Stomach (tissue), 8 donors: ENCODE measurements at regions not wholly inside any gene's neighbourhood (a gene's known extent, or its start where the extent isn't known, plus 50 kb on each side); places are given as distances from the start of the nearest gene placed in this dataset.

Experiments used
- DNase-seq, 2 donors: peaks; one replicate each; pipeline versions ENCODE4 v3.0.0 to v3.0.0-alpha.2; 2013 to 2019
- H3K27ac ChIP-seq, 5 donors: fragments of 200-600 bp in 4 of 5; sonication (generic) in 4 of 5; one replicate each; pipeline ENCODE4 v1.5.1; 2013 to 2019; ENCODE audit warnings: mild to moderate bottlenecking in 1 of 5, moderate library complexity in 1 of 5
- H3K27me3 ChIP-seq, 3 donors: fragments of 200-600 bp; sonication (generic); one replicate each; pipeline ENCODE4 v1.5.1; 2017 to 2019; ENCODE audit warnings: mixed run types in 1 of 3
- H3K36me3 ChIP-seq, 4 donors: fragments of 200-600 bp; sonication (generic); 1 replicate in 3 of 4; 2 replicates in 1 of 4; pipeline ENCODE4 v1.5.1; 2016 to 2019
- H3K4me1 ChIP-seq, 4 donors: fragments of 200-600 bp; sonication (generic); one replicate each; pipeline ENCODE4 v1.5.1; 2016 to 2019
- H3K4me3 ChIP-seq, 4 donors: fragments of 200-600 bp; sonication (generic) in 3 of 4; one replicate each; pipeline ENCODE4 v1.5.1; 2016 to 2019; ENCODE audit warnings: mild to moderate bottlenecking in 1 of 4
- H3K9me3 ChIP-seq, 4 donors: fragments of 200-600 bp; sonication (generic); one replicate each; pipeline ENCODE4 v1.5.1; 2016 to 2019
- CTCF ChIP-seq, 7 experiments: fragments of 450-650 bp in 4 of 7; fragments of 200-600 bp in 3 of 7; sonication (generic) in 3 of 7; IDR thresholded peaks; one replicate each; pipeline ENCODE4 v1.5.1; 2016 to 2019; ENCODE audit warnings: antibody characterized with exemption in 7 of 7, control low read depth in 2 of 7, mild to moderate bottlenecking in 1 of 7
- EP300 ChIP-seq: sonication (generic); formaldehyde crosslinking; IDR thresholded peaks from one replicate; pipeline ENCODE4 v1.6.1; 2017; ENCODE audit warnings: antibody characterized with exemption
- POLR2A ChIP-seq, 4 donors: fragments of 450-650 bp; IDR thresholded peaks; one replicate each; pipeline ENCODE4 v1.6.1; 2016; ENCODE audit warnings: antibody characterized with exemption in 4 of 4, control low read depth in 2 of 4, mild to moderate bottlenecking in 1 of 4, moderate library complexity in 1 of 4
- POLR2AphosphoS5 ChIP-seq, 3 donors: sonication (generic); formaldehyde crosslinking; IDR thresholded peaks; one replicate each; pipeline ENCODE4 v1.6.1; 2016; ENCODE audit warnings: antibody characterized with exemption in 3 of 3
- WGBS, 5 donors: extraction: QIAGEN DNeasy Blood & Tissue Kit in 3 of 5; methylation state at CpG; one replicate each; pipeline versions ENCODE4 v1.1.5 to v1.1.7; 2013 to 2018; 5-methylcytosine and 5-hydroxymethylcytosine counted together
- intact Hi-C: fragments of 100-400 bp; cut with DNase I; formaldehyde crosslinking; loops from one replicate; pipeline ENCODE4 v1.15.1; 2023; ENCODE audit warnings: low total_unique reads
- donor health status: healthy with polysubstance abuse.
- donor health status: Bipolar disorder and iron deficiency.
- donor health status: healthy.

- no peak for TF ChIP-seq CTCF (IDR thresholded peaks at IDR 0.05)
- TF ChIP-seq POLR2A (IDR thresholded peaks at IDR 0.05): no peak
- no peak for TF ChIP-seq EP300
- no peak for TF ChIP-seq POLR2AphosphoS5 (IDR thresholded peaks at IDR 0.05)
- Histone ChIP-seq H3K4me1 (no peaks in the 10 kb centered on the region), H3K36me3 (no peaks in the 10 kb centered on the region), H3K27ac (no peak overlapping the region), H3K27me3 (no peaks in the 10 kb centered on the region), H3K4me3 (no peak overlapping the region), H3K9me3 (no peaks in the 10 kb centered on the region)
- WGBS, 5 donors: 57 to 68% (median 58%) methylated on average over 2 of the region's 2 CpGs
- DNase-seq: no peak
- intact Hi-C loops: no loop called here
Measured at GRCh38 chr18:38847326-38847725, 1281.7 kb upstream of the CELF4 start.

GRCh38 chr18:38843291-38843690 lies 1277.7 kb upstream of the CELF4 start:
- Histone ChIP-seq H3K27me3 (no peaks in the 10 kb centered on the region), H3K4me3 (no peak overlapping the region), H3K4me1 (no peaks in the 10 kb centered on the region), H3K36me3 (no peaks in the 10 kb centered on the region), H3K27ac (no peak overlapping the region), H3K9me3 (peaks cover 0 to 4% (median 0%) of the 10 kb centered on the region in 4 donors)
- TF ChIP-seq POLR2AphosphoS5 (IDR thresholded peaks at IDR 0.05) (no peak), POLR2A (IDR thresholded peaks at IDR 0.05) (no peak), CTCF (IDR thresholded peaks at IDR 0.05) (no peak), EP300 (no peak)
- 55 to 70% (median 67%) methylated on average over 2 of the region's 2 CpGs for WGBS, 5 donors
- intact Hi-C loops: no loop called here
- DNase-seq: peak in 1 of 2 donors; percentile 12

GRCh38 chr18:38826247-38826646 lies 1260.6 kb upstream of the CELF4 start:
- intact Hi-C loops: no loop called here
- Histone ChIP-seq H3K4me1 (no peaks in the 10 kb centered on the region), H3K9me3 (no peaks in the 10 kb centered on the region), H3K36me3 (no peaks in the 10 kb centered on the region), H3K4me3 (no peak overlapping the region), H3K27ac (no peak overlapping the region), H3K27me3 (no peaks in the 10 kb centered on the region)
- no peak for DNase-seq
- TF ChIP-seq CTCF (IDR thresholded peaks at IDR 0.05) (no peak), EP300 (no peak), POLR2AphosphoS5 (IDR thresholded peaks at IDR 0.05) (no peak), POLR2A (IDR thresholded peaks at IDR 0.05) (no peak)
- 87 to 96% (median 91%) methylated on average over 2 of the region's 2 CpGs for WGBS, 5 donors

- Histone ChIP-seq H3K36me3 (no peaks in the 10 kb centered on the region), H3K4me1 (no peaks in the 10 kb centered on the region), H3K27ac (no peak overlapping the region), H3K9me3 (peaks cover 0 to 3% (median 0%) of the 10 kb centered on the region in 4 donors), H3K27me3 (no peaks in the 10 kb centered on the region), H3K4me3 (no peak overlapping the region)
- WGBS, 5 donors: 71 to 90% (median 85%) methylated on average over 2 of the region's 2 CpGs
- intact Hi-C loops: no loop called here
- DNase-seq: no peak
- TF ChIP-seq POLR2AphosphoS5 (IDR thresholded peaks at IDR 0.05): no peak
- no peak for TF ChIP-seq EP300
- no peak for TF ChIP-seq POLR2A (IDR thresholded peaks at IDR 0.05)
- no peak for TF ChIP-seq CTCF (IDR thresholded peaks at IDR 0.05)
Measured at GRCh38 chr18:38811209-38811608, 1245.6 kb upstream of the CELF4 start.
